SK-N-SH (cell line): ENCODE measurements at regions not wholly inside any gene's neighbourhood (a gene's known extent, or its start where the extent isn't known, plus 50 kb on each side); places are given as distances from the start of the nearest gene placed in this dataset.

Experiments
- CTCF ChIP-seq: fragments of 200-600 bp; sonication (generic); IDR thresholded peaks from 2 replicates; pipeline ENCODE4 v1.6.1; 2017; ENCODE audit warnings: antibody characterized with exemption, mild to moderate bottlenecking, moderate library complexity
- FOXM1 ChIP-seq: IDR thresholded peaks from 2 replicates; pipeline ENCODE4 v1.4.0; 2012; ENCODE audit warnings: low read depth, mild to moderate bottlenecking
- GABPA ChIP-seq: IDR thresholded peaks from 2 replicates; pipeline ENCODE4 v1.4.0; 2012; ENCODE audit warnings: low read depth, mild to moderate bottlenecking
- MEF2A ChIP-seq: IDR thresholded peaks from 2 replicates; pipeline ENCODE4 v1.4.0; 2012; ENCODE audit warnings: low read depth, borderline replicate concordance
- TAF1 ChIP-seq: IDR thresholded peaks from 2 replicates; pipeline ENCODE4 v1.6.1; 2012; ENCODE audit warnings: low read depth, mild to moderate bottlenecking, low read length, moderate library complexity, borderline replicate concordance
- TF ChIP-seq, protein P1 (sequence below): IDR thresholded peaks from 2 replicates; pipeline ENCODE4 v1.6.1; 2012; ENCODE audit warnings: mild to moderate bottlenecking, low read depth, low read length, moderate library complexity
- TF ChIP-seq, protein P2 (sequence below): fragments of 150-350 bp; IDR thresholded peaks from 2 replicates; pipeline ENCODE4 v1.6.1; 2017; ENCODE audit warnings: antibody characterized with exemption, low read length, low read depth, borderline replicate concordance

DNA sequence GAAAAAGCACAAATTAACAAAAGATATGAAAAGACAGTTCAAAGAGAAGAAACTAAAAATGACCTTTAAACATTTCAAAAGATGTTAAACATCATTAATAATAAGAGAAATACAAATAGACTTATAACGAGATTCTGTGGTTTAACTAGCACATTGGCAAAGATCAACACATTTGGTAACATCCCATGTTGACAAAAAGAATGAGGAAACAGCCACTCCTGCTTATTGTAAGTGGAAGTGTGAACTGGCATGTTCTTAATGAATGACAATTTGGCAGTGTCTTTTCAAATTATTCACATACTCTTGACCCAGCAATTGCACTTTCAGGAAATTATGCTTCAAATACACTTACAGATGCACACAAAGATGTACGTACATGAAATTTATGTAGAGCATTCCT, 176.3 kb downstream of the TLE1 start:
- no peak for TF ChIP-seq CTCF
- TF ChIP-seq GABPA = no peak
- TF ChIP-seq, protein P1, sequence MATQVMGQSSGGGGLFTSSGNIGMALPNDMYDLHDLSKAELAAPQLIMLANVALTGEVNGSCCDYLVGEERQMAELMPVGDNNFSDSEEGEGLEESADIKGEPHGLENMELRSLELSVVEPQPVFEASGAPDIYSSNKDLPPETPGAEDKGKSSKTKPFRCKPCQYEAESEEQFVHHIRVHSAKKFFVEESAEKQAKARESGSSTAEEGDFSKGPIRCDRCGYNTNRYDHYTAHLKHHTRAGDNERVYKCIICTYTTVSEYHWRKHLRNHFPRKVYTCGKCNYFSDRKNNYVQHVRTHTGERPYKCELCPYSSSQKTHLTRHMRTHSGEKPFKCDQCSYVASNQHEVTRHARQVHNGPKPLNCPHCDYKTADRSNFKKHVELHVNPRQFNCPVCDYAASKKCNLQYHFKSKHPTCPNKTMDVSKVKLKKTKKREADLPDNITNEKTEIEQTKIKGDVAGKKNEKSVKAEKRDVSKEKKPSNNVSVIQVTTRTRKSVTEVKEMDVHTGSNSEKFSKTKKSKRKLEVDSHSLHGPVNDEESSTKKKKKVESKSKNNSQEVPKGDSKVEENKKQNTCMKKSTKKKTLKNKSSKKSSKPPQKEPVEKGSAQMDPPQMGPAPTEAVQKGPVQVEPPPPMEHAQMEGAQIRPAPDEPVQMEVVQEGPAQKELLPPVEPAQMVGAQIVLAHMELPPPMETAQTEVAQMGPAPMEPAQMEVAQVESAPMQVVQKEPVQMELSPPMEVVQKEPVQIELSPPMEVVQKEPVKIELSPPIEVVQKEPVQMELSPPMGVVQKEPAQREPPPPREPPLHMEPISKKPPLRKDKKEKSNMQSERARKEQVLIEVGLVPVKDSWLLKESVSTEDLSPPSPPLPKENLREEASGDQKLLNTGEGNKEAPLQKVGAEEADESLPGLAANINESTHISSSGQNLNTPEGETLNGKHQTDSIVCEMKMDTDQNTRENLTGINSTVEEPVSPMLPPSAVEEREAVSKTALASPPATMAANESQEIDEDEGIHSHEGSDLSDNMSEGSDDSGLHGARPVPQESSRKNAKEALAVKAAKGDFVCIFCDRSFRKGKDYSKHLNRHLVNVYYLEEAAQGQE = no peak
- no peak for TF ChIP-seq TAF1
- no peak for TF ChIP-seq MEF2A
- TF ChIP-seq FOXM1 = no peak
- TF ChIP-seq, protein P2, sequence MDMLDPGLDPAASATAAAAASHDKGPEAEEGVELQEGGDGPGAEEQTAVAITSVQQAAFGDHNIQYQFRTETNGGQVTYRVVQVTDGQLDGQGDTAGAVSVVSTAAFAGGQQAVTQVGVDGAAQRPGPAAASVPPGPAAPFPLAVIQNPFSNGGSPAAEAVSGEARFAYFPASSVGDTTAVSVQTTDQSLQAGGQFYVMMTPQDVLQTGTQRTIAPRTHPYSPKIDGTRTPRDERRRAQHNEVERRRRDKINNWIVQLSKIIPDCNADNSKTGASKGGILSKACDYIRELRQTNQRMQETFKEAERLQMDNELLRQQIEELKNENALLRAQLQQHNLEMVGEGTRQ = no peak
